Activated CD4-positive, CD25-positive, alpha-beta regulatory T cell (primary cell): ENCODE measurements at regions not wholly inside any gene's neighbourhood (a gene's known extent, or its start where the extent isn't known, plus 50 kb on each side); places are given as distances from the start of the nearest gene placed in this dataset.
A peak's percentile ranks its signal among the peaks of the same experiment; 100 is the strongest.
"Not testable (repeated sequence)": the region's sequence is repeated elsewhere in the genome, so short reads cannot be mapped to it uniquely, and the experiment has no call there.

Source experiments
- DNase-seq, 4 experiments: peaks; one replicate each; lab custom pipeline; 2025; lab: John Stamatoyannopoulos, UW

DNA sequence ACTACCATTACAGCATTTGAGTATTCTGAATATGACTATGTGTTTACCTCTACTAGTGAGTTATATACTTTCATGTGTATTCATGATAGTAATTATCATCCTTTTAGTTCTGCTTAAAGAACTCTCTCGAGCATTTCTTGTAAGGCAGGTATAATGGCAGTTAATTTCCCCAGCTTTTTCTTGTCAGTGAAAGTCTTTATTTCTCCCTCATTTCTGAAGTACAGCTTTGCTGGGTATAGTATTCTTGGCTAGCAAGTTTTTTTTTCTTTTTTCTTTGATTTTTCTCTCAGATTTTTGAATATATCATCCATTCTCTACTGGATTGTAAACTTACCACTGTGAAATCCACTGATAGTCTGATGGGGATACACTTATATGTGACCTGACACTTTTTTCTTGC is 165.9 kb upstream of the ARHGAP5 start:
- DNase-seq, result no peak

DNA sequence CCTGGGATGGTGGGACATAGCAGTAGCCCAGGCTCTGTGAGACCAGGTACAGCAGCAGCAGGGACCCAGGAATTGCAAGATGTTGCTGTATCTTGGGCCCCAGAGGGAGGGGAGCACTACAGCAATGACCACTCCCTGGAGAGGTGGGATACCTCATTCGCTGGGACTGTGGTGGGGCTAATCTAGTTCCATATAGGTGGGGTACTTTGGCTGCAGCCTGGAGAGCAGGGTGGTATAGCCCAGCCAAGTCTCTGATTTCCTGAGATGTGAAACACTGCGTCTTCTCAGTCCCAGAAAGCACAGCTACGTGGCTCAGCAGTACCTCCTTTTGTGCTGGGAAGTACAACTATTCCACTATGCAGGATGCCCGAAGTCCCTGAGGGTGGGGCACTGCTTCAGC is 163.7 kb upstream of the ARHGAP5 start:
- no peak for DNase-seq

DNA sequence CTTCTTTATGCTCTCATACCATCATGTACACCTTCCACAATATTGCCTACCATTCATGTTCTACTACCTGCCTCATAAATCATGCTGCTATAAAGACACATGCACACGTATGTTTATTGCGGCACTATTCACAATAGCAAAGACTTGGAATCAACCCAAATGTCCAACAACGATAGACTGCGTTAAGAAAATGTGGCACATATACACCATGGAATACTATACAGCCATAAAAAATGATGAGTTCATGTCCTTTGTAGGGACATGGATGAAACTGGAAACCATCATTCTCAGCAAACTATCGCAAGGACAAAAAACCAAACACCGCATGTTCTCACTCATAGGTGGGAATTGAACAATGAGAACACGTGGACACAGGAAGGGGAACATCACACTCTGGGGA is 158.8 kb upstream of the ARHGAP5 start:
- not testable (repeated sequence) for DNase-seq

DNA sequence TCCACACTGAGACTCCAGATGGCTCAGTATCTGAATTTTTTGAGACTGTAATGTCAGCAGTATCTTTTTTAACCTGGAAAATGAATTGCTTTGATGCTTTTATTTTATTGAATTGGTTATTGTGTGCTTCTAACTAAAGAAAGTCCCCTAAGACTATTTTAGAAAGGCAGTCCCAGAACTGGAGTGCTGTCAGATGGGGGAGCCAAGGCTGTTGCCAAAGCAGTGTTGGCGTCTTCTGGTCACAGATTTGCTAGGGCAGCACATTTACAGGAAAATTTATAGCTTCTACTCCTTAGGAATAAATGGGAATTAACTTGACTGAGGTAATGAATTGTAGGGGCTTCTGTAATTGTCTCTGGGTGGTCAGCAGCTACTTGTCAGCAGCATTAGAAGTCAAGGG is 157.1 kb upstream of the ARHGAP5 start:
- DNase-seq, result no peak

DNA sequence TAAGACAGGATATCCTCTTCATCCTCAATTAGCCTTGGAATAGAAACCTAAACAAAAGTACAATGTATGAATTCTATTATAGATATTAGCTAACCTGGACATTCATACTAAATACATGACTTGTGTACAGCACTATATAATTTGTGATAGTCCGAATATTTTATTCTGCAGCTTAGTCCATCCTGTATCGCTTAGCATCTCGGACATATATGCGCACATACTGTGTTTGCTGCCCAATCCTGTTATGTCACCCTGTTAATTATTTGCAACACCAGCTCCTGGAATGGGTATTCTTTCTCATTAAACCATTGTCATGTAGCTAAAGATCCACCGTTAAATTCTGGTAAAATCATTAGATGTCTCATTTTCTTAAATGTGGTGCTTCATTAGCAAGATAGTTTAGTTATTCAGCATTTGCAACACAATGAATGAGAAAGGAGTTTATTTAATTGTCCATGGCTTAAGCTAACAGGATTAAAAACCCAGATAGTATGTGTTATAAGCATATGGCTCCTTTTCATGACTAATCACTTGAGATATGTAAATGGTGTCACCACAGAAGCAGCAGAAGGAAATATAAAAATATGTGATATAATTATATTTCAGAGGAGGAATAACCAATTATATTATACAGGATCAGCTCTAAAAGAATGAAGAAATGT is 156.0 kb upstream of the ARHGAP5 start:
- no peak for DNase-seq

DNA sequence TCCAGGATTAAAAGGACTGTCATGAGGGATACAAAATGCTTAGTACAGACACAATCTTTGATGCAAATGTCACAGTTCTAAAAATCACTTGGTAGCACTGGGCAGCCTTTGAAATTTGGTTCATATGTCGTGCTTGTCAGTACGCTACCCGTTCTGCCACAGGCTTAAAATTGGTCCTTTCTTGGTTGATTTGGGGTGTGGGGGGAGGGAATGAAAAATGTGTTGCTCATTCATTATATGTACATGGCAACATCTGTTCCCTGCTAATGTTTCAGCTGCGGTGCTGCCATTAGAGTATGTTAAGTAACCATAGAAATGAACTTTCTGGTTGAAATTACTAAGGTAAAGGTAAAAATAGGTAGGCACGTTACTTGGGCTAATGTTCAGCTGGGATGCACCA is 155.4 kb upstream of the ARHGAP5 start:
- no peak for DNase-seq

DNA sequence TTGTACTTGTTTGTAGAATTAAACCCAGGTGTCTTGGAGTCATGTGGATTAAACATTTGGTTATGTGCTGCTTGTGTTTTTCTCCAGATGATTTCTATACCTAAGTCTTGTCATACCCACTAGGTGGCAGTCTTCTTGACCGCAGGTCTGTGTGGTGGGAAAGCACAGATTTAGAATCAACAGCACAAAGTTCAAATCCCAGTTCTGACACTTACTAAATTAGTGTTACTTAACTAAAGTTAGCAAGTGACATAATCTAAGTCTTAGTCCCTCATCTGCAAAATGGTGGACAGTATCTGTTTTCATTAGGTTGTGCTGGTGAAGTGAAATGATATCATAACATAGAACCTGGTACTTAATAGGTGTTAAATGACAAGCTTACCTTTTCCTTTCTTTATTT is 151.0 kb upstream of the ARHGAP5 start:
- no peak for DNase-seq

DNA sequence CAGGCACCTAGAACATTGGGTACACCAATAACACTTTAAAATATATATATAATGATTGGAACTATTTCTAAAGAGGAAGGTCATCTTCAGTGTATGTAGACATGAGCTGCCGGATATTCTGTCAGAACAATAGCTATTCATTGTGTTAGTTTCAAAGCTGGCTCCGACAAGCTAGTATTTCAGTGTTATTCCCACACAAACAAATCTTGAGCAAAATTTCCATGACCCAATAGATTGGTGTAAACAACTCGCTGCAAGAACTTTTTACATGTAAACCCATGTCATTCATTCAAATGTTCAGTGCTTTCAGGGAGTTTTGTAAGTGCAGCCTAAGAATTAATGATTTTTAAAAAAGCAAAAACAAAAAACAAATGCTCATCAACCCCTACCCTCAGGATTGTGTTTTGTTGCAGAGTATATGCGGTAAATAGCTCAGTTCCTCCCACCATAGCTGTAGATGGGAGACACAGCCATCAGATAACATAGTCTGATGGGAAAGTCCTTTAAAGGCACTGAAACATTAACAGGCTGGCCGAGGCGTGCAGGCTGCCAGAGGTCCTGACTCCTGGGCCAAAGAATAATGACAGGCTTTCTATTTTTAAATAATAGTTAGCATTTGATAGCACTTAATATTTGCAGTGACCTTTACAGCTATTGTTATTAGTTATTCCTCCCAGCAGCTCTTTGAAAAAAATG is 150.3 kb upstream of the ARHGAP5 start:
- DNase-seq, result no peak

DNA sequence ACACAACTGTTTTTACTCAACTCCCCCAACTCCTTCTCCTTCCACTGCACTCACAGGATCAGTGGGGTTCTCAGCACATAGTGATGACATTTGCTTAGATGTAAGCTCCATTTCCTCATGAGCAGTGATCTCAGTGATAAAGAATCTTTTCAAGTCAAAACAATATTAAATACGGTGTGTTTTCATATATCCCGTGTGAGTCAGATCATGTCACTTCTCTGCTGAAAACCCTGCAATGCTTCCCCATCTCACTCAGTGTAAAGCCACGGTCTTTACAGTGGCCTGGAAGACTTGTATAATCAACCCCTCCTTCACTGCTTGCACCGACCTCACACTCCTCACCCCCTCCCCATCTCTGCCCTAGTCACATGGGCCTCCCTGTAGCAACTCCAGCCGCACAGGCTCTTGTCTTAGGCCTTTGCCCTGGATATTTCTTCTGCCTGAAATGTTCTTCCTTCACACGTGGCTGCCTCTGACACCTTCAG is 149.7 kb upstream of the ARHGAP5 start:
- no peak for DNase-seq

DNA sequence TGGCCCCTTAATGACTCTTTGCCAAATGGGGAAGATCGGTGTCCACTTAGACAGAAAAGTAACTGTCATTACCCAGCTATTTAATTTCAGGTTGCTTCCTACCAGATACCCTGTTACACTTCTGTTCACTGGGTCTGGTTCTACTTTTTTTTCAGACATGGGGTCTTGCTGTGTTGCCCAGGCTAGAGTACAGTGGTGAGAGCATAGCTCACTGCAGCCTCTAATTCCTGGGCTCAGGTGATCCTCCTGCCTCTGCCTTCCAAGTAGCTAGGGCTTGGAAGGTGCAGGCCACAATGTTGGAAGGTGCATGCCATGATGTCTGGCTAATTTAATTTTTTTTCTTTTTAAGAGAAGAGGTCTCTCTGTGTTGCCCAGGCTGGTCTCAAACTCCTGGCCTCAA is 147.0 kb upstream of the ARHGAP5 start:
- no peak for DNase-seq

DNA sequence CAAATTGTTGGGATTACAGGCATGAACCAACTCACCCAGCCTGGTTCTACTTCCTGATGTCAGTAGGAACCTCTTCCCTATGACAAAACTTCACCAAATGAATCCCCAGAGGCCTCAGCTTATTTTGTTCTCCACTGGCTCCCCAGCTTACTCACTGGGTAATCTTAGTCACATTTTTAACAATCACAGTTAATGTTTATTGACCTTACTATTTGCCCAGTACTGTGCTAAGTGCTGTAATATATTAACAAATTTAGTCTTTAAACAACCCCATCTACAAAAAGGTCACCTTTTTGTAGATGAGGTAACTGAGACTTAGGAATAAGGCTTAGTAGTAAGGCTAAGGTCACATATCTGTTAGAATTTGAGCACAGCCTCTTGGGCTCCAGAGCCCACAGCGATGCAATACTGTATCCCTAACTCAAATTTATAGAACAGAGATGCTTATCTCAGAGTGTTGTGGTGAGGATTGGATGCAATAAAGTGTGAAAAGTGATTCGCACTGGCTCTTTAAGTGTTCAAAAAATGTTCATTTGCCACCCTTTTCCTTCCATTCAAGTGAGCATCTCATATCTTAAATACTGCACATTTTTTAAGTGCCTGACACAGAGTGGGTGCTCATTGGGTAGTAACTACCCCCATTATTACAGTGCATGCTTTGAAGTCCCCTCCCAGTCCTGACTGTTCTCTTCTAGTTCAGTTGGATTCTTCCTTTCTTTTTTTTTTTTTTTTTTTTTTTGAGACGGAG is 146.4 kb upstream of the ARHGAP5 start:
- DNase-seq, result no peak

DNA sequence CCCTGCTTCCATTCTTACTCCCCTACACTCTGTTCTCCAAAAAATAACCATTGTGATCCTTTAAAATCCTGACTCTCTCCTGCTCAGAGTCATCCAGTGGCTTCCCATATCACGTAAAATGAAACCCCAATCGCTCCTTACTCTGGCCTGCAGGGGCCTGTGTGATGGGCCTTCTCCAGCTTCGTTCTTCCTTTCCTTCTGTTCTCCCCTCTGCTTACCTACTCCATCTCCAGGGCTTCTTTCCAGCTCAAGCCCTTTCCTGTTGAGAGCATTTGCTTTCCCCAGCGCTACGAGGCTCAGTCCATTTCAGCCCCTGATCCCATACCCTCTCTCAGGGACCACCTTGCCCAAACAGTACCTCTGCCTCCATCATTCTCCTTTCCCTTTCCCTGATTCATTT is 144.4 kb upstream of the ARHGAP5 start:
- DNase-seq, result no peak

DNA sequence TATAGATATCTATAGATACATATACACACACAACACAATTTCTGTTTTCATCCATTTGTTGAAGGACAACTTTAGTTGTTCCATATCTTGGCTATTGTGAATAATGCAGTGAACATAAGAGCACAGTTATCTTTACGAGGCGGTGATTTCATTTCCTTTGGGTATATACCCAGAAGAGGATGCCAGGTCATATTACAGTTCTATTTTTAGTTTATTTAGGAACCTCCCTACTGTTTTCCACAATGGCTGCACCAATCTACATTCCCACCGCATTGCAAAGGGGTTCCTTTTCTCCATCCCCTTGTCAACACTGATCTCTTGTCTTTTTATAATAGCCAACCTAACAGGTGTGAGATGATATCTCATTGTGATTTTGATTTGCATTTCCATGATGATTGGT is 143.4 kb upstream of the ARHGAP5 start:
- no peak for DNase-seq

DNA sequence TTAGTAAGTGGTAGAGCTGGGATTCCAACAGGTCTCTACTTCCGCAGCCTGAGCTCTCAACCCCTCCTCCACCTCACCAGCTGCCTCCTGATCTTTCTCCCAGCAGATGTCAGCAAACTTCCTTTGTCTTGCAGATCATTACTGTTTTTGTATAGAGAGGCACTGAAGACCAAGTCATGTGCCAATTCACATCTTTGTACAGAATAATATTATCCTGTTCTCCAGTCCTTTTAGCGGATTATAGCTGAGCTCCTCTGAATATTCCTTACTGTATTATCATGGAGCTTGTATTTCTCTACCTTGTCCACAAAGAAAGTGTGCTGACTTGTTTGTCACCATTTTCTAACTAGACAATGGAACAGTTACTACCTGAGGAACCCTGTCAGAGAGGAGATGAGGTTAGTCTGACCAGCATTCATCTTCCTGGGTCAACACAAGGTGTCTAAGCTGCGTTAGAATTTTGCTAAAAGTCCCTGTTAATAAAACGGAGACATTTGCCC is 142.3 kb upstream of the ARHGAP5 start:
- no peak for DNase-seq

DNA sequence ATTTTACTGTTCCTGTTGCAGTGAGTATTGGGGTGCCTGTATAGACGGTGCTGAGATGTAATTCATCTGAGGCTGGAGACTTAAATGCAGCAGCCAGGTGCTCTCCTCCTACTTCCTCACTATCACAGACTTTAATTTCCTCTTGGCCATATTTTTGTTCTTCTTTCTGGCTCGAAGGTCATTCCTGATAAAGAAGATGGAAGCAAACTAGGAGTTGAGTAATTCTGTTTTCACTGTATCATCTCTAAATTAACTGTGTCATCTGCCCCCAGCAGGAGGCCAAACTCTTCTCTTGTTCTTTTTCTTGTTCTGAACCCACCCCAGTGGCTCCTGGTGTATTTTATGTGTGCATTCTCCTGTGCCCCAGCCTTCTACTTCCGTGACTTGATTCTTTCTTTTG is 141.7 kb upstream of the ARHGAP5 start:
- no peak for DNase-seq

DNA sequence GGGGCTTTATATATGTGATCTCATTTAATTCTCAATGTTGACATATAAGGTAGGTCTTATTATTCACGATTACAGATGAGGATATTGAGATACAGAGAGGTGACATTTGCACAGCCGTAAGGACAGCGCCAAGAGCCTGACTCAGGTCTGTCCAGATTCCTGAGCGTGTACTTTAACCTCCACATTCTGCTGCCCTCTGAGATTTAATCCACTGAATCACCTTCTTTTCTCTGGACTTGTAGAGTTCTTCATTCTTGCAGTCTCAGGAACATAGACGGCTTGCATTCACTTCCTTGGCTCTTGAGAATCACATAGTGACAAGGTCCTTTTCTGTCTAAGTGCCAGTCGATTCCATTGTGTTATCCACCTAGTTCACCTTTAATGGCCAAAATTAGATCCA is 141.0 kb upstream of the ARHGAP5 start:
- DNase-seq, result no peak

DNA sequence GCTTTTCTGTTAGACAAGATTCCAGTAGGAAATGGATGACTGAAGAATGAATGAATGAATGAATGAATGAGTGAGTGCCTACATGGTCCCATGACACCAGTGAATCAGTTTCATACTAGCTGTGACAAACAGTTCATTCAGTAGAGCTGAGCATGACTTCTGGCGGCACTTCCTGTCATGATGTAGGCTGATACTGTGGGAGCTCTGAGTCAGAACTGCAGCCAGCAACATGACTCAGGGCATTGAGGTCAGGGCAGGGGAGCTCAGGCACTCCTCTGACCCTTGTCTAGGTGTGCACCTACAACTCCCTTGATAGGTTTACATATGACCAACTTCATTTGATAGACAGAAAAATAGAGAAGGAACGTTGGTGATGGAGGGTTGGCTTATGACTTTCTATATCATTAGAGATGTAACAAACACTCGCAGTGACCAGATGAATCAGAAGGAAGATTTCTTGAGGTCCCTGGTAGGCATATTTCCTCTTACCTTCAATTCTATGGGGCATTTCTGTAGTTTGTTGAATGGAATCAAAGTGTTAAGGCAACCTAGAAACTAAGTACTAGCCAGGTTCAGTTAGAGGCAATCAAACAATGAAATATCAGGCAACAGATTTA is 139.3 kb upstream of the ARHGAP5 start:
- peak; percentile 23 to 56 (median 29) for DNase-seq

DNA sequence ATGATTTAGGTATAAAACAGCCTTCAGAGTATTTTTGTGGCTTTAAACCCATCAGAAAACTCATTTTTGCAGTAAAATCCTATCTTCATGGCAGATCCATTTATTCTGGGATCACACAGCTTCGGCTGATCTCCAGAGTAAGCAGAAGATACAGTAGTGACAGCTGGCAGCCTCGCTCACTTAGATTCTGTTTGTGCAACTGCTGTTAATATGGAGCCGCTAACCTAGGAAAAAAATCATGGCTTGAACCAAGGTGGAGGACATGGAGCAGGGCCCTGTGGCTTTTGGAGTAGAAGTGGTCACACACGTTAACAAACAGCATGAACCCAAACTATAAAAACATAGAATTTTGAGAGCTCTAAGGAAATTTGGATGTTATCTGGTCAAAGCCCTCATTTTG is 137.2 kb upstream of the ARHGAP5 start:
- DNase-seq, result no peak

DNA sequence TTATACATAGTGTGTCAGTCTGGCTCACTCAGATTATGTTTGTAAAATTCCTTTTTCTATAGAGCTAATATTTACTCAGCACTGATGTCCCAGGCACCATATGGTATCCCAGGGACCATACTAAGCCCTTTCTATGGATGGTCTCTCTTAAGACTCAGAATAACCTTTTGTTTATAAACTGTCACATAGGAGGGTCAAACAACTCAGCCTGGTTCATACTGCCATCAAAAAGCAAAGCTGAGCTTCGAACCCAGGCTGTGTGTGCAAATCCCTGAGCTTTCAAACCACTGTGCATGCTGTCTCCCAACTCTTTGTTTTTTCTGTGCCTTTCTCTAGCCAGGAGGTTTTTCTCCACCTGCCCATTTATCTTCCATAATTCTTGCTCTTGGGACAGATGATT is 135.6 kb upstream of the ARHGAP5 start:
- no peak for DNase-seq

DNA sequence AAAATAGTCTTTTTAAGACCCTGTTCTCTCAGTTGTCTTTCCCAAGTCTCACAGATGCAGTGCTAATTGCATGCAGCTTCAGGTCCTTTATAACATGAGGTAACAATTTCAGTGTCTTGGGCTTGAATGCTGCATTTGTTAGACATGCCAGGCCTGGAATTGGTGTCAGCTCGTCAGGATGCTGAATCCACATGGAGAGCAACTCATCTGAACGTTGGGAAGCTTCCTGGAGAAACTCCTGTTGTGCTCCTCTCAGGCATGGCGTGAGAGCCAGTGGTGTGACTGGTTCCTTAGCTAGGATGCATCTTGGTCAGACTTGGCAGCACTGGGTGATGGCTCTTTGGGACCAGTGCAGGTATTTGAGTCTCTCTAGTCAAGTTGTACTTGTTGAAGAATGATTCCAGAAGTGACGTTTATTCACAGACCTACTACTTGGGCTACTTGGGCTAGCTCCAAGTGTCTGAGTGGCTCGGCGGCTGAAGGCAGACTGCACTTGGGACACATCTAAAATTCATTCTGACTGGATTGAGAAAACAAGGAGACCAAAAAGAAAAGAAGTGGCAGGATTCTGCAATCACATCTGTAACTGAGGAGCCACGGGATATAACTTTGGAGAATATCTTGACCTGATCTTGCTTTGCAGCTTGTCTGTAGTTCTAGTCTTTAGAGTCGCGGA is 134.8 kb upstream of the ARHGAP5 start:
- no peak for DNase-seq

DNA sequence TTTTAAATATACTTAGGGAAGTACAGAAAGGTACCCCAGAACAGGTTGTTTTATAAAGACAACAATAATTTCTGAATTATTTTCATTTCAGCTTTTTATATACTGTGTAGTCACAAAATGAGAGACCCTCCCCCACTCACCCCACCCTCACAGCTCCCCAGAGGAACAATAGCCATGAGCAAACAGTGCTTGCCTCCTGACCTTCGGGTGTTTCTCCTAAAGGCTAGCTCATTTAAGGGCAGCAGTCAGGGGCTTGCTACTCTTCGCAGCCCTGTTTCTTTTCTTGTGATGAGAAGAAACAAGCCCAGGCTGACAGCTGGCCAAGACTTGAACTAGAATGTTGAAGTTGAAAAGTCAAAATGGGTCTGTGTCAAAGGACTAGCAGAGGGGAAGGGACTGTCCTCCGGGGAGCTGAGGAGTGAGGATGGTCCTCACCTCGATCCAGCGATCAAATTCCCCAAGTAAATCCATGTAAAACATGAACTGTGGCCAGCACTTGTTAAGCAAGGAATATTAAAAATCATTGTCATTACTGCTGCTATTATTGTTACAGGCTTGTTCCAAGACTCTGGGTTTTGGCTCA is 133.8 kb upstream of the ARHGAP5 start:
- DNase-seq, result no peak

DNA sequence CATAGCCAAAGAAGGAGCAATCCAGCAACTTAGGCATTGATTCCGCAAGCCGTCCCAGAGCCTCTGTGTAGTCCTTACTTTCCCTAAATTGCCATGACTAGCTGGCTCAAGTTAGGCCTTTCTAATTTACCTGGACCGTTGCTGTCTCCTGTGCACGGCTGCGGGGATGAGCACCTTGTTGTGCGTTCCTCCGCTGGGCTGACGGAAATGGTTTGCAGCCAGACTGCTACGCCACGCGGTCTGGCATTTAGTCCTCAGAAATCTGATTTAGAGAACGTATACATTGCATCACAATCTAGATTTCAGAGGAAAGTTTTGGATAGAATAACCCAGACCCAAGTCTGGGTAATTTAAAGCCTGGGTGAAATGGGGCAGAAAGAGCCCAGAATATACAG is 133.2 kb upstream of the ARHGAP5 start:
- no peak for DNase-seq
